H9 (cell line): ENCODE measurements at regions not wholly inside any gene's neighbourhood (a gene's known extent, or its start where the extent isn't known, plus 50 kb on each side); places are given as distances from the start of the nearest gene placed in this dataset.

ENCODE experiments used
- DNase-seq: peaks from one replicate; pipeline ENCODE4 v3.0.0-alpha.2; 2017
- H2AFZ ChIP-seq: one replicate; pipeline ENCODE4 v1.6.1; 2013; ENCODE audit warnings: mild to moderate bottlenecking, low read length, control low read depth, moderate library complexity
- H2AK5ac ChIP-seq: 2 replicates; pipeline ENCODE4 v1.6.1; 2013; ENCODE audit warnings: low read length, control low read depth, mixed read lengths; ENCODE audit not compliant: insufficient read length
- H2BK120ac ChIP-seq: one replicate; pipeline ENCODE4 v1.6.1; 2013; ENCODE audit warnings: low read depth, mild to moderate bottlenecking, low read length, control low read depth, inconsistent platforms; ENCODE audit not compliant: poor library complexity, severe bottlenecking
- H2BK12ac ChIP-seq: 2 replicates; pipeline ENCODE4 v1.6.1; 2013; ENCODE audit warnings: low read length, control low read depth, mixed read lengths, low read depth; ENCODE audit not compliant: insufficient read length
- H2BK15ac ChIP-seq: 2 replicates; pipeline ENCODE4 v1.6.1; 2013; ENCODE audit warnings: low read depth, low read length, control low read depth
- H2BK20ac ChIP-seq: one replicate; pipeline ENCODE4 v1.6.1; 2013; ENCODE audit warnings: low read depth, mild to moderate bottlenecking, low read length, control low read depth, inconsistent platforms; ENCODE audit not compliant: poor library complexity, severe bottlenecking
- H2BK5ac ChIP-seq: 2 replicates; pipeline ENCODE4 v1.6.1; 2013; ENCODE audit warnings: low read length, control low read depth, mixed read lengths; ENCODE audit not compliant: insufficient read length
- H3K14ac ChIP-seq: 2 replicates; pipeline ENCODE4 v1.6.1; 2013; ENCODE audit warnings: low read length, control low read depth; ENCODE audit not compliant: insufficient read depth
- H3K18ac ChIP-seq: 2 replicates; pipeline ENCODE4 v1.6.1; 2013; ENCODE audit warnings: low read depth, mild to moderate bottlenecking, mixed read lengths, low read length, control low read depth; ENCODE audit not compliant: insufficient read length
- H3K23ac ChIP-seq: 2 replicates; pipeline ENCODE4 v1.6.1; 2013; ENCODE audit warnings: low read length, control low read depth, mixed read lengths, low read depth; ENCODE audit not compliant: insufficient read length
- H3K23me2 ChIP-seq: 2 replicates; pipeline ENCODE4 v1.6.1; 2013; ENCODE audit warnings: low read depth, mild to moderate bottlenecking, mixed read lengths, low read length, control low read depth; ENCODE audit not compliant: insufficient read length, poor library complexity, severe bottlenecking
- H3K27ac ChIP-seq: 2 replicates; pipeline ENCODE4 v1.5.1; 2013; ENCODE audit warnings: low read length, control low read depth, mixed read lengths, low read depth; ENCODE audit not compliant: insufficient read length
- H3K27me3 ChIP-seq: 2 replicates; pipeline ENCODE4 v1.6.1; 2013; ENCODE audit warnings: low read length, control low read depth, inconsistent platforms; ENCODE audit not compliant: insufficient read depth
- H3K4ac ChIP-seq: 2 replicates; pipeline ENCODE4 v1.6.1; 2013; ENCODE audit warnings: low read depth, mild to moderate bottlenecking, control low read depth, inconsistent platforms, low read length, moderate library complexity
- H3K4me1 ChIP-seq: 2 replicates; pipeline ENCODE4 v1.6.1; 2013; ENCODE audit warnings: low read length, control low read depth, inconsistent platforms; ENCODE audit not compliant: insufficient read depth
- H3K4me2 ChIP-seq: 2 replicates; pipeline ENCODE4 v1.6.1; 2013; ENCODE audit warnings: low read length, control low read depth, mixed read lengths; ENCODE audit not compliant: insufficient read length, insufficient read depth
- H3K56ac ChIP-seq: 2 replicates; pipeline ENCODE4 v1.6.1; 2013; ENCODE audit warnings: low read depth, mild to moderate bottlenecking, mixed read lengths, low read length, control low read depth; ENCODE audit not compliant: insufficient read length
- H3K79me1 ChIP-seq: 2 replicates; pipeline ENCODE4 v1.6.1; 2013; ENCODE audit warnings: low read depth, mild to moderate bottlenecking, moderate library complexity, low read length, control low read depth, inconsistent platforms; ENCODE audit not compliant: insufficient read depth, poor library complexity, severe bottlenecking
- H3K79me2 ChIP-seq: 2 replicates; pipeline ENCODE4 v1.6.1; 2013; ENCODE audit warnings: low read length, control low read depth, inconsistent platforms; ENCODE audit not compliant: insufficient read depth
- H3K9ac ChIP-seq: 2 replicates; pipeline ENCODE4 v1.6.1; 2013; ENCODE audit warnings: low read length, control low read depth, mixed read lengths; ENCODE audit not compliant: insufficient read length; ENCODE audit errors: extremely low read depth
- H3K9me3 ChIP-seq: one replicate; pipeline ENCODE4 v1.6.1; 2013; ENCODE audit warnings: low read depth, low read length, inconsistent platforms; ENCODE audit not compliant: control insufficient read depth
- H3T11ph ChIP-seq: one replicate; pipeline ENCODE4 v1.6.1; 2013; ENCODE audit warnings: mild to moderate bottlenecking, low read length, control low read depth, inconsistent platforms
- H4K20me1 ChIP-seq: one replicate; pipeline ENCODE4 v1.6.1; 2013; ENCODE audit not compliant: control insufficient read depth, insufficient read length, insufficient read depth
- H4K5ac ChIP-seq: 2 replicates; pipeline ENCODE4 v1.6.1; 2013; ENCODE audit warnings: low read depth, mild to moderate bottlenecking, mixed read lengths, low read length, control low read depth; ENCODE audit not compliant: insufficient read length
- H4K8ac ChIP-seq: replicated peaks from 2 replicates; pipeline ENCODE4 v1.6.1; 2013; ENCODE audit warnings: low read length, control low read depth, mixed read lengths, low read depth; ENCODE audit not compliant: insufficient read length
- H4K91ac ChIP-seq: 2 replicates; pipeline ENCODE4 v1.6.1; 2013; ENCODE audit warnings: low read depth, mild to moderate bottlenecking, moderate library complexity, mixed read lengths, low read length, control low read depth; ENCODE audit not compliant: insufficient read length
- H3K27ac Mint-ChIP-seq, 3 experiments: 2 replicates in 2 of 3; 3 replicates in 1 of 3; pipeline ENCODE4 v1.8.0; 2020 to 2021; ENCODE audit warnings: mixed read lengths in 3 of 3, mild to moderate bottlenecking in 1 of 3, moderate library complexity in 1 of 3
- H3K27me3 Mint-ChIP-seq: 2 replicates; pipeline ENCODE4 v1.8.0; 2021; ENCODE audit warnings: low read depth, mild to moderate bottlenecking, moderate library complexity, mixed read lengths
- H3K36me3 Mint-ChIP-seq, 3 experiments: 2 replicates in 2 of 3; 3 replicates in 1 of 3; pipeline ENCODE4 v1.8.0; 2020 to 2021; ENCODE audit warnings: low read depth in 3 of 3, mixed read lengths in 3 of 3; ENCODE audit not compliant: insufficient read depth in 1 of 3
- H3K4me1 Mint-ChIP-seq, 2 experiments: 2 replicates each; pipeline ENCODE4 v1.8.0; 2020; ENCODE audit warnings: mixed read lengths in 2 of 2
- H3K4me3 Mint-ChIP-seq, 2 experiments: 2 replicates in 1 of 2; 3 replicates in 1 of 2; pipeline ENCODE4 v1.8.0; 2020 to 2021; ENCODE audit warnings: mild to moderate bottlenecking in 2 of 2, mixed read lengths in 2 of 2, moderate library complexity in 1 of 2
- H3K9me3 Mint-ChIP-seq, 2 experiments: 2 replicates in 1 of 2; 3 replicates in 1 of 2; pipeline ENCODE4 v1.8.0; 2020; ENCODE audit warnings: mild to moderate bottlenecking in 2 of 2, mixed read lengths in 2 of 2, moderate library complexity in 1 of 2
- CTCF ChIP-seq: fragments of 200-600 bp; sonication (generic); conservative IDR thresholded peaks from 3 replicates; pipeline ENCODE4 v1.8.0; 2021; ENCODE audit warnings: antibody characterized with exemption, mild to moderate bottlenecking
- WGBS: extraction: QIAGEN DNeasy Blood & Tissue Kit; methylation state at CpG from one replicate; pipeline ENCODE4 v1.1.7; 2013; ENCODE audit warnings: missing lambda C conversion rate, low lambda C conversion rate, mixed read lengths; ENCODE audit not compliant: insufficient read length; ENCODE audit errors: extremely low coverage; 5-methylcytosine and 5-hydroxymethylcytosine counted together

- Histone ChIP-seq H3K9me3 (peaks cover 5% of the 10 kb centered on the region), H3K56ac (no peak overlapping the region), H3K79me2 (no peaks in the 10 kb centered on the region), H2BK15ac (no peak overlapping the region), H3K14ac (no peak overlapping the region), H2AK5ac (no peak overlapping the region), H2BK120ac (no peak overlapping the region), H3K4me2 (no peak overlapping the region), H3K4me1 (peaks cover 2% of the 10 kb centered on the region; the same call in 1 of the 2 replicates), H3K27ac (no peak overlapping the region), H3K27me3 (no peaks in the 10 kb centered on the region), H3K4ac (no peak overlapping the region), H3K18ac (no peak overlapping the region), H3K23me2 (no peaks in the 10 kb centered on the region), H4K20me1 (no peaks in the 10 kb centered on the region), H2AFZ (no peak overlapping the region), H4K91ac (no peak overlapping the region), H2BK12ac (no peak overlapping the region), H2BK5ac (no peak overlapping the region), H3K9ac (no peak overlapping the region), H3T11ph (no peak overlapping the region), H2BK20ac (no peak overlapping the region), H3K23ac (no peak overlapping the region), H4K5ac (no peak overlapping the region), H3K79me1 (no peaks in the 10 kb centered on the region), H4K8ac (no peak overlapping the region)
- peaks cover 4% of the 10 kb centered on the region for H3K27me3 Mint-ChIP-seq
- peaks cover 6 to 15% (median 12%) of the 10 kb centered on the region in 3 experiments for H3K36me3 Mint-ChIP-seq
- no CpG with 5 or more reads among the region's 3 CpGs for WGBS
- no peak overlapping the region for H3K4me3 Mint-ChIP-seq
- H3K27ac Mint-ChIP-seq: no peak overlapping the region
- TF ChIP-seq CTCF: no peak
- H3K4me1 Mint-ChIP-seq: peaks cover 29 to 30% of the 10 kb centered on the region in 2 experiments
- H3K9me3 Mint-ChIP-seq: peaks cover 14 to 17% of the 10 kb centered on the region in 2 experiments
- no peak for DNase-seq
Observed at GRCh38 chr5:3508395-3508794, 87.2 kb upstream of the IRX1 start.
